ENCODE measurements at regions not wholly inside any gene's neighbourhood (a gene's known extent, or its start where the extent isn't known, plus 50 kb on each side); places are given as distances from the start of the nearest gene placed in this dataset.

- no peak for DNase-seq (ENCODE audit: low read depth)
Measured at GRCh38 chr2:144877893-144878292, 358.0 kb upstream of the ZEB2 start.

- DNase-seq (ENCODE audit: low read depth), result no peak
Measured at GRCh38 chr2:144876013-144876412, 356.1 kb upstream of the ZEB2 start.

GRCh38 chr2:144875290-144875969 is 355.5 kb upstream of the ZEB2 start:
- DNase-seq (ENCODE audit: low read depth), result no peak

GRCh38 chr2:144865670-144866069 is 345.8 kb upstream of the ZEB2 start:
- no peak for DNase-seq (ENCODE audit: low read depth)

GRCh38 chr2:144859716-144860115 is 339.8 kb upstream of the ZEB2 start:
- no peak for DNase-seq (ENCODE audit: low read depth)

- DNase-seq (ENCODE audit: low read depth), result no peak
Measured at GRCh38 chr2:144858211-144858610, 338.3 kb upstream of the ZEB2 start.

- DNase-seq (ENCODE audit: low read depth), result no peak
Measured at GRCh38 chr2:144854596-144854995, 334.7 kb upstream of the ZEB2 start.

GRCh38 chr2:144849612-144850011 is 329.7 kb upstream of the ZEB2 start:
- DNase-seq (ENCODE audit: low read depth), result no peak

- no peak for DNase-seq (ENCODE audit: low read depth)
Measured at GRCh38 chr2:144848423-144848822, 328.5 kb upstream of the ZEB2 start.

- no peak for DNase-seq (ENCODE audit: low read depth)
Measured at GRCh38 chr2:144847347-144848080, 327.6 kb upstream of the ZEB2 start.

- peak; percentile 46 for DNase-seq (ENCODE audit: low read depth)
Measured at GRCh38 chr2:144836635-144837350, 316.9 kb upstream of the ZEB2 start.

- DNase-seq (ENCODE audit: low read depth), result peak; percentile 8
Measured at GRCh38 chr2:144835634-144836350, 315.9 kb upstream of the ZEB2 start.

- DNase-seq (ENCODE audit: low read depth), result no peak
Measured at GRCh38 chr2:144834998-144835633, 315.2 kb upstream of the ZEB2 start.

- DNase-seq (ENCODE audit: low read depth), result no peak
Measured at GRCh38 chr2:144834363-144834762, 314.4 kb upstream of the ZEB2 start.

GRCh38 chr2:144833075-144833637 is 313.2 kb upstream of the ZEB2 start:
- no peak for DNase-seq (ENCODE audit: low read depth)

GRCh38 chr2:144832048-144832447 is 312.1 kb upstream of the ZEB2 start:
- no peak for DNase-seq (ENCODE audit: low read depth)

GRCh38 chr2:144830543-144830942 is 310.6 kb upstream of the ZEB2 start:
- no peak for DNase-seq (ENCODE audit: low read depth)

GRCh38 chr2:144827404-144827803 is 307.5 kb upstream of the ZEB2 start:
- no peak for DNase-seq (ENCODE audit: low read depth)

GRCh38 chr2:144826105-144826504 is 306.2 kb upstream of the ZEB2 start:
- no peak for DNase-seq (ENCODE audit: low read depth)

- no peak for DNase-seq (ENCODE audit: low read depth)
Measured at GRCh38 chr2:144825331-144826020, 305.6 kb upstream of the ZEB2 start.
